Endometrium (tissue), 2 donors: ENCODE measurements at regions not wholly inside any gene's neighbourhood (a gene's known extent, or its start where the extent isn't known, plus 50 kb on each side); places are given as distances from the start of the nearest gene placed in this dataset.

Experiments
- FAIRE-seq: peaks from 2 replicates; lab custom pipeline; 2012; peaks lifted over from hg19 to GRCh38; lab: Jason Lieb, UNC
- donor health status: control.
- donor health status: control.

DNA sequence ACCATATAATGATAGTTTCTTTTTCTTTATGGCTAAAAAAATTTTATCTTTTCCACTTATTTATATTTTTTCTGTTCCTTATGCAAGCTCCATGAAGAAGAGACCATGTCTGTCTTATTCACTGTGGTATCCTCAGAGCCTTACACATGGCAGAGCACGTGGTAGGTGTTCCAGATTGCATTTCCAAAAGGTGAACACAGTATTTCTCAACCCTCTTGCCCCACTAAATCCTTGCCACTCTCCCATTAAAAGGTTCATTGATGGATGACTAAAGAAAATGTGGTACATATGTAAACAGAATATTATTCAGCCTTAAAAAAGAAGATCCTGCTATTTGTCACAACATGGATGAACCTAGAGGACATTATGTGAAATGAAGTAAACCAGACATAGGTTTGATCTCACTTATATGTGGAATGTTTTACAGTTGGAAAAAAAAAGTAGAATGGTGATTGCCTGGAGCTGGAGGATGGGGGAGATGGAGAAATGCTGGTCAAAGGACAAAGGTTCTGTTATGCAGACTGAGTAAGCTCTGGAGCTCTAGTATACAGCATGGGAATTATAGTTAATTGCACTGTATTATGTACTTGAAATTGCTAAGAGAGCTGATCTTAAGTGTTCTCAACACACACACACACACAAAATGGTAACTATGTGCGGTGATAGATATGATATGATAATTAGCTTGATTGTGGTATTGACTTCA lies 266.7 kb downstream of the CNTN3 start:
- FAIRE-seq = no peak

DNA sequence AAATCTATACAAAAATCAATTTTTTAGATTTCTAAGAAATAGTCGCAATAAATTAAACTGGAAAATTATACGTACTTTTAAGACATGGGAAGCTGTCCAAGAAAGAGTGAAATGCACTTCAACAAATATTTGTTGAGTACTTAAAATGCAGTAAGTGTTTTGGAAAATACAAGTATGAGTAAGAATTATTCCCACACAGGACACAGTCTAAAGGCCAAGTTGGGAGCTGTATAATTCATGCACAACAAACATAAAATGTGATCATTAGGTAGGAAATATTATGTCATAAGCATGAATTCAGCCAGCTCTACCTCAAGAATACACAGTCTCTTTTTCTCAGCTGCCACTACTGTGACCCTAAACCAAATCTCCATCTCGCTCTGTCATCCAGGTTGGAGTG lies 267.6 kb downstream of the CNTN3 start:
- FAIRE-seq = no peak

DNA sequence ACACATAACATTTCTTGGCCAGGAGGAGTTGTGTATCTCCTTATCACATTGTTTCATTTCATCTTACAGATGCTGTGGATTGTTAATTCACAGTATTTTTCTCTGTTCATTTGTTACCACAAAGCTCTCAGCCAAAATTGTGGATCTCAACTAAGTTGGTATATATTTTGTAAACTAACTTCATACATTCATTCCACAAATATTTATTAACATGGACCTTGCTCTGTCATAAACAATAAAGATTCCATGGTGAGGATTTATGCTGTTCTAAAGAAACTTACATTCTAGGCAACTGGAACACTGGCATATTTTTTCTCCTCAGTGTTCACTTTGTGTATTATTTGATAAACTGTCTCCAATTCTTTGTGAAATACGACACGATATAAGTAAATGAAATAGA lies 268.8 kb downstream of the CNTN3 start:
- no peak for FAIRE-seq

DNA sequence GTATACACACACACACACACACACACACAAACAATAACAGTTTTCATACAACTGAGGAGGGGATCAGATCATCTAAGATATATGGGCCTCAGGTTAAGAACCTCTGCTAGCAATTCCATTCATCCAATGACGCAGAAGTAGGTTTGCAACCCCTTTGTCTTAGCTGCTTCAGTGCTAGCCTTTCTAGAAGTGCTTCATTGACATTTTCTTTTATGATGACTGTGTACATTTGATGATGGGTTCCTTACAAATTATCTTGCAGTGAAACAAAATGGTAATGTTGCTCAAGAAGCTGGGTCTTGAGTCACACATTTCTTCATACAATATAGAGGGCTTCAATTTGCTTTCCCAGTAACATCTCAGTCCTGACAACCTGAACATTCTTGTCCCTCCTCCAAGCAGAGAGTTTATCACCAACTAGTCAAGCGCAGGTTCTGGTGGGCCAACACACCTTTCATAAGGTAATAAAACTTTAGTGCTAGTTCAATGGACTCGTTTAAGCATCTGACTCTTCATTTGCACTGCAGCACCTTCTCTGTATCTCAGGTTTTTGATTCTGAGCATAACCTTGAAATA lies 269.5 kb downstream of the CNTN3 start:
- no peak for FAIRE-seq

DNA sequence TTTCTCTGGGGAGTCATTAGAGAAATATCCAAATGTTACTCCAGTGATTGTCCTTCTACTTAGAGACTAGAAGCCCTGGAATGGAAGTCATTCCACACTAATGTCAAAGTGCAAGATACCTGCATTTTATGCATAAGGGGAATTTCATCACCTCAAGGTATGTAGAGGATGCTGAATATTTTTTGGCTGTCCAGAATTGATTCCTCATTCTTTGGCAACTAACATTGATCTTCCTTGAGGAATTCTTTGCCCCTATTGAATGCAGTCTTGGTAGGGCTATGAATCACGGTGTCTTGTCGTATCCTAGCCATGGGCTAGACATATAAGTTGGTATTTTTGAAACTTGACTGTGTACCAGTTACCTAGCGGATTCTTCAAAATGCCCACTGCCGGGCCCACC lies 271.1 kb downstream of the CNTN3 start:
- no peak for FAIRE-seq

DNA sequence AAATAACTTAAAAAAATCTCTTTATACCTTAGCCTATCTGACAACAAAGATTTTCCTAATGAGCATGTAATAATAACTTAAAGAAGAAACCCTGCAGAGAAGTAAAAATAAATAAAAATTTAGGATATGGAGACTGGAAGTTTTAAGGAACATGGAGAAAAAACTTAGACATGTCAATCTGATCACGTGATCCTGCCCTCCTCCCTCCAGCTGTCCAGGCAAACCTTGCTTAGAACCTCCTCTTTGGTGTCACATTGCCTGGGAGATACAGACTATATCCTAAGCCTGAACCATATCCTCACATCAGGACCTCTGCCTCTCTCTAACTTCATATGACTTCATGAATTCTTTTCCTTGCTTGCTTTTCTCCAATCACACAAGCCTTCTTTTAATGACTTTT lies 275.5 kb downstream of the CNTN3 start:
- FAIRE-seq = no peak

DNA sequence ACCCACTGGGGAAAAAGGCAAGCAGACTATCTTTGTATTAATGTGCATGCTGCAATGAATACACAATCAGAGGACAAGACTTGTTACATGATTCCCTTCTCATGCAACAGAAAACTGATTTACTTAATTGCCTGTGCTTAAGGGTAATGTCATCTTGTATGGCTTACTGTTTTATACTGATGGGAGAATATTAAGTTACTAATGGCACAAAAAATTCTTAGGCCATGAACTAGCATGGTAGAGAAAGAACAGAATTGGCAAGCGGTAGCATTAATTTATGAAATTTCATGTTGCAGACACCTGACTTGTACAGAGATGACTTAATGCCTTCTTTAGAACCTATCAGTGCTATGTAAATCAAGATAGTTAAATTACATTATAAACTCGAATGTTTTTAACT lies 282.3 kb downstream of the CNTN3 start:
- no peak for FAIRE-seq

DNA sequence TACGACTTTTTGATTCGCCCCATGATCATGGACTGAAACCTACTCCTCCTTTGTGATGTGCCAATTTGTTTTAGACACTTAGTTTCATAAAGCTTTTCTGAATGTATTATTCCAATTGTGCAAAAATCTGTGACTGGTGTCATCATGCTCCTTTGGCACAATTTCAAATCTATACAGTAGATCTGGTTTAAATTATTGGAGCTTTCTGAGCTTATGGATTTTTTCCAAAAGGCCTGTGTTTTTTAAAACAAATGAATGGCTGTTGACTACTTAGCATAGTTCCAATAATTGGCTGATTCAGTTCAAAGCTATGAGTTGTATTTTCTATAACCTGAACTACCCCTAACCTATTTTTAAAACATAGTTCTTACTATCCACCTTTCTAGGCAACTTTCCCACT lies 282.7 kb downstream of the CNTN3 start:
- no peak for FAIRE-seq

DNA sequence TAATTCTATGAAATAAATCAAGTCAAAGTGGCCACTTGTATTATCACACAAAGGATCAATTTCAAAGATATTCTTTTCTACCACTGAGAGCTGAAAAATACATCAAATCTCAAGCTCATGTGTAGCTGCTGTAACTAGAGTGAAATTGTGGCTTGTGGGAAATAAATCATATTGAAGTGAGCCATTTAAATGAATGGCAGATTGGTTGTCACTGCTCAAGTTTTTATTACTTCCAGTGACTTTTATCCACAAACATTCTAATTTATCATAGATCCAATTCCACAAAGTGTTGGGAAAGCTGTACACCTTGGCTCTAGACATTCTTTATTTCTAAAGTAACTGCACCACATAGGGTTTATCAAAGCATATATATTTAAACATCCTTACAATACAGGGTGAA lies 285.4 kb downstream of the CNTN3 start:
- no peak for FAIRE-seq

DNA sequence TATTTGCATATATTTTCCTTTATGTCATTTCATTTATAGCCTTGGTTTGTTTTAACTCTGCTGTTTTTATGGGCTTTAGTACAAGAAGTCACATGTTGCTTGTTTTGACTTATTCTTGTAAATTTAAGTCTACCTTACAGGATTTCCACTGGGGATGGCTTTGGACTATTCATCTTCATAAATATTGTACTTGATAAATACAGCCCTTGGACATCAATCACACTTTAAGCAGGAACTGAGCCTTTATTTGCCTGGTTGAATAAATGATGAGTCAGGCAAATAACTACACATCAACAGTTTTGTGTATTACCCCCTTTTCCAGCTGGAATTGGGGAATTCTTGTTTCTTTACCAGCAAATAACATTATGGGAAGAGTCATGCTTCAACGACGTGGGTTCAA lies 286.0 kb downstream of the CNTN3 start:
- no peak for FAIRE-seq

DNA sequence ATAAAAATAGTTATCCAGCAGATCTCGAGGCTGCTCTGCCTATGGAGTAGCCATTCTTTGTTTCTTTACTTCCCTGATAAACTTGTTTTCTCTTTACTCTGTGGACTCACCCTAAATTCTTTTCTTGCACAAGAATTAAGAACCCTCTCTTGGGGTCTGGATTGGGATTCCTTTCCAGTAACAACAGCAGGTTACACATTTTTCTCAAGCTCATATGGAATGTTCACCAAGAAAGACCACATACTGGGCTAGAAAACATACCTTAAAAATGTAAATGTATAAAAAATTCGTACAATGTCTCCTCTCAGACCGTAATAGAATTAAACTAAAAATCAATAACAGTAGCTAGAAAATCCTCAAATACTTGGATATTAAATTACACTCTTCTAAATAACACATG lies 299.2 kb downstream of the CNTN3 start:
- no peak for FAIRE-seq

DNA sequence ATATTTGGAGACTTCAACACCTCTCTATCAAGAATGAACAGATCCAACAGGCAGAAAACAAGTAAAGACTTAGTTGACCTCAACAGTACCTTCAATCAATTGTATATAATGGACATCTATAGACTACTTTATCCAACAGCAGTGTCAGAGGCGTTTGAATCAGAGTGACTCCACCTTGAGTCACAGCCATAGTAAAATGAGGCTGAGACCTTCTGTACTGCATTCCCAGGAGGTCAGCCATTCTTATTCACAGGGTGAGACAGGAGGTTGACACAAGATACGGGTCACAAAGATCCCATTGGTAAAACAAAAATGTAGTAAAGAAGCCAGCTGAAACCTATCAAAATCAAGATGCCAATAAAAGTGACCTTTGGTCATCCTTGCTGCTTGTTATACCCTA lies 299.8 kb downstream of the CNTN3 start:
- no peak for FAIRE-seq

DNA sequence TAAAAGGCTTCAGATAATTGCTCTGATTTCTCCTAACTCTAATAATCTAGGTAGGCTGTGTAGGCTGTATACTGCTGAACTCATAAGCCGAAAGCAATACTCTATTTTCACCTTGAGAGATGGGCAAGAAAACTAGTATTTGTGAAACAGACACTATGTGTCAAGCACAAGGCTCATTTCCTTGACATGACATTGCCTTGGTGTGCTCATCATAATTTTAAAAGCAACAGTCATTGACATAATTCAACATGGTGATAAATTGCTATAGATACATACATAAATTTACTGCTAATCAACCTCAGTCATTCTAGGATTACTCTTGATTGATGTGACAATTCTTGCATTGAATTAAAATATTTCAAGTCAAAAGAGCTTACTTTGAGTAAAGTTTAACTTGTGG lies 304.7 kb downstream of the CNTN3 start:
- FAIRE-seq = no peak

DNA sequence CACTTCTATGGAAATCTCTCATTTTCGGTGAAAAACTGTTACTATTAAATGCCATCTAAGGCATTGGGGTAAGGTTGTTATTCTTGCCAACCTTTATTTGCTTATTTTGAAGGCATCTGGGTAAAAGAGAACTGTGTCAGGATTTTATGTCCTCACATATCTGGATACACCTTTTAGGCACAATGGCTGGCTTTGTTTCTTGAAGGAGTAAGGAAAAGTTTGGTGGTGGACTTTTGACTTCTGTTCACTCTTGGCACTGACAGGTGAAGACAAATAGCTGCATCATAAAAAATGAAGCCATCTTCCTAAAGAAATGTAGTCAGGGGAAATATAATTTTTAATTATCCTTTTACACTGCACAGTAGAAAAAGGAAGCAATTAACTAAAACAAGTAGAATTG lies 310.0 kb downstream of the CNTN3 start:
- no peak for FAIRE-seq

DNA sequence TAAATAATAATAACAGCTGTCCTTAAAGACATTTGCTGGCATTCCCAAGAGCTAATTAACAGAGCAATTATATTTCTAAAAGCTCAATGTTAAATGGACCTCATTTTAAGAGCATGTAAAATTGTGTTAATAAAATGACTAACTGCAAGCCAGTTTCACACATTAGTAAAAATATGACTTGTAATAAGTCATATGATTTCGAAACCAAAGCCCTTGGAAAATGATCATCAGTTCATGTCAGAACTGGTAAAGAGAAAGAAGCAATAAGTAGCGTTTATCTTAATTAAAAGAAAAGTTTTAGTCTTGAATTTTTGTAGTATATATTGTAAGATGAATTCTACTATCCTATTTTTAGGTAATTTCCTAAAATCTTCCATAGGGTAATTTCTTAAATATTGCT lies 310.7 kb downstream of the CNTN3 start:
- FAIRE-seq = no peak

DNA sequence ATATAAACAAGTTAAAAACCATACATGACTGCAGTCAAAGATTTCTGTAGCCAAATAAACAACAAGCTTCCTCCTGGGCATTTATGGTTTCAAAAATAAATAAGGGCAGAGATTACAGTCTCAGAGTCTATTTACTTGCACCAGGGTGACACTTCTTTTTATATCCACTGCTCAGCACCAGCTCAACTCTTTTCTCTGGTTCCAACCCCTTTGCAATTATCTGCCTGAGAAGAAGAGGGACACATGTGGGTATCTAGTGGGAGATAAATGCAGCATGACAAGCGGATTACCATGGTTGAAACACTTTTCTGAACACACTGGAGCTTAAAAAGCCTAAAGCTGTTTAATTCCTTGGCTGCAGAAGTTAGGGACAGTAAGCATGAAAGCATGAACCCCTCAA lies 311.5 kb downstream of the CNTN3 start:
- no peak for FAIRE-seq

DNA sequence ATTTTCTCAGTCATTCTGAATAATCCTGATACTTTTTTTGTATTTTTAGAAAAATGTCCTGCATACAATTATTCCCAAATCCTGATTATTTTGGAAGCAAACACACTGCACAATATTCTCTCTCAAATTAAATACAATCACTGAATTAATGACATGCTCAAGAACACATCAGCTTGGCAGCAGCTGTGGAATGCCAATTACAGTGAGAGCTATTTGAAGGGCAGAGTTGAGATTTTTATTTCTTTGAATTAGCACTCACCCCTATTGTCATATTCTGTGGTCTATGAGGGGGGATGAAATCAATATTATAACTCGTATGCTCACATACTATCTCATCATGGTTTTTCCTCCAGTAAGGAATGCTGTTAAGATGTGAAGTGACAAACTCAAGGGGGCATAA lies 312.2 kb downstream of the CNTN3 start:
- no peak for FAIRE-seq

DNA sequence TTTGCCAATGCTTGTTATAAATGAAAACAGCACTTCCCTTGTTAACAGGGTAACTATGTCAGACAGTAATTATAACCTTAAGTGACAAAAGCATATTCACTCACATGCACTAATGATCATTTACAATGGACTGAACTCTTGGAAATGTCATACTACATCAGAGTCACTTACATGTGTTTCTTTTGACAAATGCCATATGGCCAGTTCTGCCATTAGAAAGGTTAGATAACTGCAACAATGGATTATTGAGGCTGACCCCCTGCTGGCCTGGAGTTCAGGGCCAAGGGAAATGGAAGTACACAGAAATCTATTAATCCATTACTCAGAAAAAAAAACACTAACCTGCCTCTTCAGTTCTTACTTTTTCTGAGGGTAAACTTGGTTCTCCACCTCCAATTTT lies 313.4 kb downstream of the CNTN3 start:
- no peak for FAIRE-seq

DNA sequence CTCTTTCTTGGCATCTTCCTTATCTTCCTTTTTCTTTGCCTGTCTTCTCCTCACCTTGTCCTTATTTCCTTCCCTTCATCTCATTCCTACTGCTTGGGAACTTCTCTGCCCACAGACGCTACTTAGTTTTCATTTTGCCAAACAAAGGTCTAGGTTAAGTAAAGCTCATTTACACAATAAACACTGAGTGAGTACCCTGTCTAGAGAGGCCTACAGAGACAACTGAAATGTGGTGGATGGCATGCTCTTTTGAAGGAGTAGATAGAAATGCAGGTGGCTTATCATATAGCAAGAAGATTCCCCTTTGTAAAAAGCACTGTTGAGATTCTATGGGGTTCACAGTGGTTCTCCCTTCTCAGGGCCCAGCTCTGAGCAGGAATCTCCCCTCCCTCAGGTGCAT lies 319.0 kb downstream of the CNTN3 start:
- no peak for FAIRE-seq

DNA sequence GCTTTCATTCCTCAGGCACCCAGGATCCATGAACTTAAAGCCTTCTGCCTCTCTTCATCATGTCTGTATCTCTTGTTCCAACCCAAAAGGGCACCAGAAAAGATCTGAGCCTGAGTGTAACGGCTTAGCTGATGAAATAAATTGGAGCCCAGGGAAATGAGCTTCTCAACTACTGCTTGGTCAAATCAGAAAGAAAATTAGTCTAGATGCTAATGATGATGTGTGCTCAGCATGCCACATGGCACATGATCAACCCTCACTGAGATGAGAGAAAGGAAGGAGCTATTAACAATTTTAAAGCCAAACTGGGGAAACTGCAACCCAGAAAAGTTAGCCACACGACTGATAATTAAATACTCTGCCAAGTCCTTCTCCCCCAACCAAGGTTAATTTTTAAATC lies 325.7 kb downstream of the CNTN3 start:
- FAIRE-seq = no peak

DNA sequence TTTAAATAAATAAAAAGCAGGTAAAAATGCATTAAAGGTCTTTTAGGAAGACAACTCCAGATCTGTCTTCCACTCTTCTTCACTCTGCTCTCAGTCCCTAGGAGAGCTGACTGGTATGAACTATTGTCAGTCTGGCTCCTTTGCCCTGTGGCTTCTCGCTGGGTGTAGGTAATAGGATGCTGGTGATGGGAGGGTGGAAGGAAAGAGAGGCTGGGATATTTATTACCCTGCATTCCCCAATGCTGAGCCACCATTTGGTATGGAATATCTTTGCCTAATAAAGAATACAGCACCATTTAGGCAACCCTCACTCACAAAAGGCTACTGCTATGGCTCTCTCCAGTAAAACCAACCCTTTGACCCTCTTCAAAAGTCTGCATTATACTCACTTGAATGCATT lies 326.9 kb downstream of the CNTN3 start:
- FAIRE-seq = no peak

DNA sequence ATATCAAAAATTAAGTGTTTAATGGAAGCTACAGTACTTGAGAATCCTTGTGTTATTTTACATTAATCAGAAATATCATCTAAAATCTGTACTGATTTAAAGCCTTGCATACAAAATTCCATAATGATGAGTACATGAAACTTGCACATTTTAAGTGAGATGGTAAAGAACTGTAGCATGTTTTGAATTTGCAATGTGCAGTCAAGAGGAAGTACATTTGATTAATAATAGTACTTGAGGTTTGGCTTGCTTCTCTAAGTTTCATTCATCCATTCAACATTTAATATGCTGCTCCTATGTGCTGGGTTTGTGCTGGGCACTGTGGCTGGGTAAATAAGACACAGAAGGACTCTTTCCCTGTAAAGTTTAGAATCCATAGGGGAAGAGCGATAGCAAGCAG lies 332.3 kb downstream of the CNTN3 start:
- FAIRE-seq = no peak

DNA sequence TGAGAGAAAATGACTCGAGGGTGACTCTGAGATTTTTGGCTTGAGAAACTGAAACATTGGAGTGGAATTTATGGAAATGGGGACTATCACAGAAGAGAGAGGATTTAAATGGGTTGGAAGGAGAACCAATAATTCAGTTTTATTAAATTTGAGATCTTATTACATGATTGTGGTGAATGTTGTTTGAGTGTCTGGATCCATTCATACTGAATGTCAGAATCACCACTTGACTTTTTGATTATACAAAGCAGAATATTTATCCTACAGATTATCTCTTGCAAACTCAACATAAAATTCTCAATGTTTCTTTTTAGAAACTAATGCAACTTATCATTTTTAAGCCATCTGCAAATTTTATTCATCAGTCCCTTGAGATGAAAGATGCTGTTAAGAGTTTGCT lies 332.8 kb downstream of the CNTN3 start:
- no peak for FAIRE-seq

DNA sequence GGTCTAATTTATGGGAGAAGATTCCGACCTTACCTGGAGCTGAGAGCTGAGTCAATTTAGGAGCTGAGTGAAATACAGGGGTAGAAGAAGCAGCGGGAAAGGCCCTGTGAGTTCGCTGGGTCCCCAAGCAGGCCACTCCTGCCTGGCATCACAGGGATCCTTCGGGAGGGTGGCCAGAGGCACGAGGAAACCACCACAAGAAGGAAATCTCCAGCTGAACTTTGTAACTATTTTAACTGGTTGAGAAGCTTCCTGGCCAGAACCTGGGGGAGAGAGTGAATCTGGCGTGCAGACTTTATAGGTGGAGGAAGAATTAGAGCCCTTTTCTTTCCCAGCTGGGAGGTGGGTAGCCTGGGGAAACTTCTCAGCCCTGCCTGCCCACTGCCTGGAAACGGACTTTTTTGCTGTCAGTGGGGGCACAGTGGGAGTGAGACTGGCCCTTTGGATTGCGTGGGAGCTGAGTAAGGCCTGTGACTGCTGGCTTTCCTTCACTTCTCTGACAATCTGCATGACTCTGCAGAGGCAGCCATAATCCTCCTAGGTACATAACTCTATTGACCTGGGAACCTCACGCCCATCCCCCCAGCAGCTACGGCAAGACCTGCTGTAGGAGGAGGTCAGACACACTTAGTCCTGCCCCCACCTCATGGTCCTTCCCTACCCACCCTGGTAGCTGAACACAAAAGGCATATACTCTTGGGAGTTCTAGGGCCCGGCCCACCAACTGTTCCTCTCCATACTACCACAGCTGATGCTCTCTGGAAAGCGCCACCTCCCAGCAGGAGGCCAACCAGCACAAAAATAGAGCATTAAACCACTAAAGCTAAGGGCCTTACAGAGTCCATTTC lies 340.7 kb downstream of the CNTN3 start:
- FAIRE-seq = no peak
